HFF-Myc (cell line): ENCODE measurements at regions not wholly inside any gene's neighbourhood (a gene's known extent, or its start where the extent isn't known, plus 50 kb on each side); places are given as distances from the start of the nearest gene placed in this dataset.
"Not testable (repeated sequence)": the region's sequence is repeated elsewhere in the genome, so short reads cannot be mapped to it uniquely, and the experiment has no call there.

Experiments
- DNase-seq: peaks from one replicate; pipeline ENCODE4 v3.0.0-alpha.2; 2011; ENCODE audit warnings: low read depth; ENCODE audit errors: extremely low read depth
- H3K4me3 ChIP-seq: replicated peaks from 2 replicates; pipeline ENCODE4 v1.5.1; 2011; ENCODE audit warnings: low read depth, mild to moderate bottlenecking, control low read depth, low read length
- TF ChIP-seq, protein P1 (sequence below): IDR thresholded peaks from 2 replicates; pipeline ENCODE4 v1.5.1; 2012; ENCODE audit warnings: mild to moderate bottlenecking, low read depth, low read length, control low read depth; ENCODE audit errors: missing control alignments

DNA sequence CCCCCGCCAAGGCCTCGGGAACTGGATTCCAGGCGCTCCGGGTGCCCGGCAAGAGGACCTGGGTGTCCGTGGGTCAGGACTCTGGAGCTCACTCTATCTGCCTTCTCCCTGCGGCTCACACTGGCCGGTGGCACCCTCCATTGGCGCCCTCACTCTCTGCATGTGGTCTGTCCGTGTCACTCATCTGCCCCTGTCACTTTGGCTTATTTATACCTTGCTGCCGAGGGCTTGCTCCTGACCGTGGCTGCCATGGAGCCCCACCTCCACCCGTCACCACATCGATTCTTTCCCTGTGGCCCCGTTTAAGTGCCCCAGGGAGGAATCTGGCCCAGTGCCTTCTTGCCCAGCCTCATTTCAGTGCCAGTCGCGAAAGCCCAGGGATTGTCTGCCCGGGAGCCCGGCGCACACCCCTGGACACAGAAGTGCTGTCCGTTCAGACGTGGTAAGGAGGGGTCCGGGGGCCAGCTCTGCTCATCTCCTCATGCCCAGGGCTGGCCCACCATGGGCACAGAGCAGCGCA, 113.5 kb downstream of the NPIPB11 start:
- not testable (repeated sequence) for DNase-seq, H3K4me3 ChIP-seq

GRCh38 chr16:29291329-29292271, 114.9 kb downstream of the NPIPB11 start:
- not testable (repeated sequence) for H3K4me3 ChIP-seq, DNase-seq

DNA sequence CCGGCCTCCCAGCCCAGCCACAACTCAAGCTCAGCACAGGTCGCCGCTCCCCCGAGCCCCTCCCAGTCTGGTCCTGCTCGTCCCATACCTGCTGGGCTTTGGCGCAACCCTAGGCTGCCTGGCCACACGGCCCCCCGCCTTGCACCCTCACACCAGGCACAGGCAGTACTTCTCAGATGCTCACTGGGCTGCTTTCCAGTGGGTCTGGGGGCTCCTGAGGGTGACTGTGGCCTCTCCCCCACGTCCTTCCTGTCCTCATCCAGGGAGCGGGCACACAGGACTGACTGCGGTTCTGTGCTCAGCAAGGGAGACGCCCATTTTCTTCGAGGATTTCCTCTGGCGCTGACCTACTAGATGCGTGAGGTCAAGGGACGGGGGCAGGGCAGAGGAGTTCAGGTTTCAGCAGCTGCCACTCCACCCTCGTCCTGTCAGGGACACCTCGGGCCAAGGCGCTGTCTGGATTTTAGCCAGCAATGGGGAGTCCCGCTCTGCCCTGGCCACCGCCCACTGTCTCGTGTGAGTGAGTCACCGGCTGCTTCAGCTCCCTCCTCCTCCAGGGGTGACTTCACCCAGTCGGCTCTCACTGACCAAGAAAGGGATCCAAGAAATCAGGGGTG, 115.8 kb downstream of the NPIPB11 start:
- TF ChIP-seq, protein P1, sequence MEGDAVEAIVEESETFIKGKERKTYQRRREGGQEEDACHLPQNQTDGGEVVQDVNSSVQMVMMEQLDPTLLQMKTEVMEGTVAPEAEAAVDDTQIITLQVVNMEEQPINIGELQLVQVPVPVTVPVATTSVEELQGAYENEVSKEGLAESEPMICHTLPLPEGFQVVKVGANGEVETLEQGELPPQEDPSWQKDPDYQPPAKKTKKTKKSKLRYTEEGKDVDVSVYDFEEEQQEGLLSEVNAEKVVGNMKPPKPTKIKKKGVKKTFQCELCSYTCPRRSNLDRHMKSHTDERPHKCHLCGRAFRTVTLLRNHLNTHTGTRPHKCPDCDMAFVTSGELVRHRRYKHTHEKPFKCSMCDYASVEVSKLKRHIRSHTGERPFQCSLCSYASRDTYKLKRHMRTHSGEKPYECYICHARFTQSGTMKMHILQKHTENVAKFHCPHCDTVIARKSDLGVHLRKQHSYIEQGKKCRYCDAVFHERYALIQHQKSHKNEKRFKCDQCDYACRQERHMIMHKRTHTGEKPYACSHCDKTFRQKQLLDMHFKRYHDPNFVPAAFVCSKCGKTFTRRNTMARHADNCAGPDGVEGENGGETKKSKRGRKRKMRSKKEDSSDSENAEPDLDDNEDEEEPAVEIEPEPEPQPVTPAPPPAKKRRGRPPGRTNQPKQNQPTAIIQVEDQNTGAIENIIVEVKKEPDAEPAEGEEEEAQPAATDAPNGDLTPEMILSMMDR, result no peak
- peak; percentile 52 for DNase-seq
- H3K4me3 ChIP-seq, result no peak overlapping the region

- not testable (repeated sequence) for DNase-seq, H3K4me3 ChIP-seq
These were observed 116.8 kb downstream of the NPIPB11 start for GRCh38 chr16:29289516-29290239.

GRCh38 chr16:29288711-29289474, 117.6 kb downstream of the NPIPB11 start:
- peak; percentile 56 for DNase-seq

DNA sequence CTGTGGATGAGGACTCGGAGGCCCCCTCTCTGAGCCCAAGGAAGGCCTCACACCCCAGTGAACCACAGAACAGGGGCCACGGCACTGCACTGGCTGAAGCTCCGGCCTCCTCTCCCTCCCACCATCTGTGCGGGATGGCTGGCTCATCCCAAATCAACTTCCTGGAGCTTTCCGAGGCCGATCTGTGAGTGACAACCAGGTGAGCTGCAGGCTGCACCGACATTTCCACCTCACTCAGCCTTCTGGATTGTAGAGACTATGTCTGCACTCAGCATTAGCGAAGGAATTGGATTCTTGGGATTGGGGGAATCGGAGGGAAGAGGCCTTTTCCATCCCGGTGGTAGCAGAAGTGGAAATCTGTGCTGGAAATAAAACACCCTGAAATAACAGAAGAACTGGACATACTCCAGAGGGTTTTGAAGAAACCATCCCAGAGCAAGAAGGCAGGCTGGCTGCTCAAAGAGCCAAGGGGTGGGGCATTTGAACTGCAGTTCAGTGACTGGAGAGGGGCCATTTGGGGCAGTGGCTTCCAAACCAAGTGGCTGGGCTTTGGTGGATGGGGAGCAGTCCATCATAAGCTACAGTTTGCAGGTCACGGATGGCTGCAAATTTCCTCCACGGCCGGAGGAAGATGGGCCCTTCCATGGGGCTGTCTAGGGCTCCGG, 118.5 kb downstream of the NPIPB11 start:
- H3K4me3 ChIP-seq, DNase-seq: not testable (repeated sequence)

More at GRCh38 chr16:29288711-29289474, 117.6 kb downstream of the NPIPB11 start:
- H3K4me3 ChIP-seq, result not testable (repeated sequence)

DNA sequence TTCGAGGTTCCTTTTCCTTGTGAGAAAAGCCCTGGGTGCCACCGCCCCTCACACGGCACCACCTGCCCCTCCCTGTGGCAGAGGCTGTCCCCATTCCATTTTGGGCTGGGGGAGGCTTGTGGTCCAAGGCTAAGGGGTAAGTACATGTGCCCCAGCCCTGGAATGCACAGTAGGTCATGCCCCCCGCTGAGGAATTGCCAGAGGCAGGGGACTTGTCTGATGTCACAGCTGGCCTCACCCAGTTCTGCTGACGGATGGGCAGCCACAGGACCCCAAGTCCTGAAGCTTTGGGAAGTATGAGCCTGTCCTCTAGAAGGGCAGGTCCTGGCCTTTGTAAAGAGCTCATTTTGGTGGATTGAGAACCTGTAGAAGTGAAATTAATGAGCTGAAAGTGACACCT, 119.3 kb downstream of the NPIPB11 start:
- H3K4me3 ChIP-seq, DNase-seq: not testable (repeated sequence)

- not testable (repeated sequence) for DNase-seq, H3K4me3 ChIP-seq
These were observed 119.7 kb downstream of the NPIPB11 start for GRCh38 chr16:29286796-29287195.

DNA sequence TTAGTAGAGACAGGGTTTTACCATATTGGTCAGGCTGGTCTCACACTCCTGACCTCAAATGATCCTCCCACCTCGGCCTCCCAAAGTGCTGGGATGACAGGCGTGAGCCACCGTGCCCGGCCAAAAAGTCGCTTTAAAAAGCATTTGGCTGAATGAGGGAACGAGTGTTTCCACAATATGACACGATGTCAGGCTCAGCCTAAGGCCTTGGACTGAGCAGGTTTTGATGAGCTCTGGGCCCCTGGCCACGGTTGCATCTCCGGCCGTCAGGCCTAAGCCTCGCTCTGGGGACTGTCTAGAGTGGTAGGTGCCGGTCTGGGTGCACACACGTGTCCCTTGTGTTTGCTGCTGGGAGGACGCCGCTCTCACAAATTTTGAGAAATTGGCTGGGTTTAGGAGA, 120.3 kb downstream of the NPIPB11 start:
- not testable (repeated sequence) for H3K4me3 ChIP-seq, DNase-seq

DNA sequence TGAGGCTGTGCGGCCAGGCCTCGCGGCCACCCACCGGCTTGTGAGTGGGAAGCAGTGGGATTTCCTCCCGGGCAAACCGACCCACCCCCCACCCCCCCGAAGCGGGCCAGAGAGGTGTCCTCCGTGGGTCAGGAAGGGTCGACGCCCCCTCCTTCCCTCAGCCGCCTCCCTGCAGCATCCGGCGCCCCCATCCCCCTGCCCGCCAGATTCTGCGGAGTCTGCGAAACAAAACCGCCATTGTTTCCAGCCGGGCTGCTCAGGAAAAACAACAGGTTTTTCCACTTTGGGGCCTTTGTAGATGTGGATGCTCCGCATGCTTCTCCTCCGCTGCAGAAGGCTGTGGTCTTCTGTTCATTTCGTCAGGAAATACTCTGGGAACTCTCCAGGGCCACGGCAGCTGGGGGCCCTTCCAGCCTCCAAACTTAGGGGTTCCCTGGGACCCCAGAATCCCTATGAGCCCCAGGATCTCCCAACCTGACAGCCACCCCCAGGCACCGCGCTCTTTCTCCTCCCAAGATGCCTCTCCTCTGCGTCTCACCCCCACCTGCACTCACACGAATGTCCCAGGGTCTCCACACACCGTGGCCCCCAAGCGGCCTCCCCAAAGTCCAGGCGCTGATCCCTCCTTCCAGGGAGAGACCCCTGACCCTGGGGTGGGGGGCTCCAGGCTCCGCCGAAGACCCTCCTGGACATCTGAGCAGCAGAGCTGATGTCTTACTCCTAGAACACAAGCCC, 121.2 kb downstream of the NPIPB11 start:
- DNase-seq, H3K4me3 ChIP-seq: not testable (repeated sequence)

DNA sequence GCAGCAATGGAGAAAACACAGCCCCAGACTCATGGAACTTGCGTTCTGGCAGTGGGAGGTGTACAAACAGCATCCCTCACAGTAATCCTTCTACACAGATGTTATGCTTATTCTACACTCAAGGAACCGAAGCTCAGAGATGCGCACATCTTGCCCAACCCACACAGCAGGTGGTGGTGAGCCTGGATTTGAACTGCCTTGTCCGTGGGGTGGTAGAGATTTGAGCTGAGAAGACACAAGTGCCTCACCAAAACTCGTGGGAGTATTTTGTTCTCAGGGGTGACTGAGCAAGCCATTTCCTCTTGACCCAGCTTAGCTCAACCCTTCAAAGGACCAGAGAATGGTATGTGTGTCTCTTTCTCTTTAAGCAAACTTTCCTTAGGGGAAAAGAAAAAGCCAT, 121.8 kb downstream of the NPIPB11 start:
- not testable (repeated sequence) for DNase-seq, H3K4me3 ChIP-seq

GRCh38 chr16:29284159-29284558, 122.4 kb downstream of the NPIPB11 start:
- DNase-seq, H3K4me3 ChIP-seq: not testable (repeated sequence)

- not testable (repeated sequence) for H3K4me3 ChIP-seq, DNase-seq
These were observed 128.2 kb downstream of the NPIPB11 start for GRCh38 chr16:29278097-29278871.

DNA sequence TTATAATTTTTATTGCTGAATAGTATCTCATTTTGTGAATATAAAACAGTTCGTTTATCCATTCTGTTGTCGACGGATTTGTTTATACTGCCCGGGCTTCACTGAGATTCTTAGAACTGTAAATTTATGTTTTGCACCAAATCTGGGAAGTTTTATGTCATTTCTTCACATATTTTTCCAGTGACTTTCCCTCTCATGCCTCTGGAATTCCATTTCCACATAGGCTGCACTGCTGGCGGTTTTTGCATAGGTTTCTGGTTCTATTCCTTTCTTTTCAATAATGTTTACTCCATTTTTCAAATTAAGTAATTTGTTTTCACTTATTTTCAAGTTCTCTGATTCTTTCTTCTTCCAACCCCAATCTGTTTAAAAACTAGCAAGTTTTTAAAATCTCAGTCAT, 130.1 kb downstream of the NPIPB11 start:
- DNase-seq, result not testable (repeated sequence)

More for the DNA sequence above, 130.1 kb downstream of the NPIPB11 start:
- H3K4me3 ChIP-seq, result not testable (repeated sequence)
